ENCODE measurements at regions not wholly inside any gene's neighbourhood (a gene's known extent, or its start where the extent isn't known, plus 50 kb on each side); places are given as distances from the start of the nearest gene placed in this dataset.
"Not testable (repeated sequence)": the region's sequence is repeated elsewhere in the genome, so short reads cannot be mapped to it uniquely, and the experiment has no call there.

DNA sequence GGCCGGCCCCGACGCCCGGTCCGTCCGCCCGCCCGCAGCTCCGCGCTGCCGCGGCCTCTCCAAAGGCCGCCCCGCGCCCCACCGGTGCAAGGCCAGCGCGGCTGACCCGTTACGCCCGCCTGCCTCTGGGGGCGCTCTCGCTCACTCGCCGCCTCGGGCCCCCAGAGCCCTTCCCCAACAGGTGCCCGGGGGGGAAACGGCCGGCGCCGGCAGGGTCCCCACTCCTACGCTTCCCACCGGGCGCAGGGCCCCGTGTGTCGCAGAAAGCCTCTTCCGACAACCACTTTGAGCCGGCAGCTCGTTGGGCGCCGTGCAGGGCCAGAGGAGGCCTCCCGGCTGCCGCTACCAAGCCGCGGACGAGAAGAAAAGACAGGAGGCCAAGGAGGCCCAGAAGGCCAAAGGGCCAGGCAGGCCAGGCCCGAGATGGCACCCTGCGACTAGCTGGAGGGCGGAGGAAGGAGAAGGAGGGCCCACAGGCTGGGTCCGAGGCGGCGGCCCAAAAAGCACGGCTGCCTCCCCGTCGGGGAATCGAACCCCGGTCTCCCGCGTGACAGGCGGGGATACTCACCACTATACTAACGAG lies 64.9 kb upstream of the FCGR2A start:
- POLR2A ChIA-PET = interaction anchor here (0.5 to 3.4 kb wide), 6 partner anchors 11 to 238 kb away, joined by 3 to 13 read pairs (median 3); partner anchors contain the start of gene NDUFS2
- no peaks in the 10 kb centered on the region for H3K36me3 Mint-ChIP-seq (ENCODE audit: insufficient read depth, unreplicated experiment)
- no TSS peak for BruUV-seq (replicated peaks)
- peaks cover 13% of the 10 kb centered on the region for H3K9me3 Mint-ChIP-seq (ENCODE audit: unreplicated experiment)
- intact Hi-C loops (cut with micrococcal nuclease) = no loop called here
- peak; percentile 84 for DNase-seq (ENCODE audit: unreplicated experiment)
- H3K4me3 Mint-ChIP-seq (ENCODE audit: unreplicated experiment) = peak overlapping the region; percentile 89
- TF ChIP-seq, protein P1, sequence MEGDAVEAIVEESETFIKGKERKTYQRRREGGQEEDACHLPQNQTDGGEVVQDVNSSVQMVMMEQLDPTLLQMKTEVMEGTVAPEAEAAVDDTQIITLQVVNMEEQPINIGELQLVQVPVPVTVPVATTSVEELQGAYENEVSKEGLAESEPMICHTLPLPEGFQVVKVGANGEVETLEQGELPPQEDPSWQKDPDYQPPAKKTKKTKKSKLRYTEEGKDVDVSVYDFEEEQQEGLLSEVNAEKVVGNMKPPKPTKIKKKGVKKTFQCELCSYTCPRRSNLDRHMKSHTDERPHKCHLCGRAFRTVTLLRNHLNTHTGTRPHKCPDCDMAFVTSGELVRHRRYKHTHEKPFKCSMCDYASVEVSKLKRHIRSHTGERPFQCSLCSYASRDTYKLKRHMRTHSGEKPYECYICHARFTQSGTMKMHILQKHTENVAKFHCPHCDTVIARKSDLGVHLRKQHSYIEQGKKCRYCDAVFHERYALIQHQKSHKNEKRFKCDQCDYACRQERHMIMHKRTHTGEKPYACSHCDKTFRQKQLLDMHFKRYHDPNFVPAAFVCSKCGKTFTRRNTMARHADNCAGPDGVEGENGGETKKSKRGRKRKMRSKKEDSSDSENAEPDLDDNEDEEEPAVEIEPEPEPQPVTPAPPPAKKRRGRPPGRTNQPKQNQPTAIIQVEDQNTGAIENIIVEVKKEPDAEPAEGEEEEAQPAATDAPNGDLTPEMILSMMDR (IDR thresholded peaks at IDR 0.05; ENCODE audit: unreplicated experiment) = peak; percentile 87
- peak overlapping the region; percentile 87 for H3K27ac Mint-ChIP-seq (ENCODE audit: low read depth, unreplicated experiment)
- no peaks in the 10 kb centered on the region for H3K4me1 Mint-ChIP-seq (ENCODE audit: insufficient read depth, unreplicated experiment)
- CTCF ChIA-PET = interaction anchor here (0.6 to 2.5 kb wide), 18 partner anchors 12 to 942 kb away, joined by 3 to 27 read pairs (median 4); no protein-coding TSS in a partner anchor
- H3K27me3 Mint-ChIP-seq (ENCODE audit: insufficient read depth, unreplicated experiment) = no peaks in the 10 kb centered on the region

DNA sequence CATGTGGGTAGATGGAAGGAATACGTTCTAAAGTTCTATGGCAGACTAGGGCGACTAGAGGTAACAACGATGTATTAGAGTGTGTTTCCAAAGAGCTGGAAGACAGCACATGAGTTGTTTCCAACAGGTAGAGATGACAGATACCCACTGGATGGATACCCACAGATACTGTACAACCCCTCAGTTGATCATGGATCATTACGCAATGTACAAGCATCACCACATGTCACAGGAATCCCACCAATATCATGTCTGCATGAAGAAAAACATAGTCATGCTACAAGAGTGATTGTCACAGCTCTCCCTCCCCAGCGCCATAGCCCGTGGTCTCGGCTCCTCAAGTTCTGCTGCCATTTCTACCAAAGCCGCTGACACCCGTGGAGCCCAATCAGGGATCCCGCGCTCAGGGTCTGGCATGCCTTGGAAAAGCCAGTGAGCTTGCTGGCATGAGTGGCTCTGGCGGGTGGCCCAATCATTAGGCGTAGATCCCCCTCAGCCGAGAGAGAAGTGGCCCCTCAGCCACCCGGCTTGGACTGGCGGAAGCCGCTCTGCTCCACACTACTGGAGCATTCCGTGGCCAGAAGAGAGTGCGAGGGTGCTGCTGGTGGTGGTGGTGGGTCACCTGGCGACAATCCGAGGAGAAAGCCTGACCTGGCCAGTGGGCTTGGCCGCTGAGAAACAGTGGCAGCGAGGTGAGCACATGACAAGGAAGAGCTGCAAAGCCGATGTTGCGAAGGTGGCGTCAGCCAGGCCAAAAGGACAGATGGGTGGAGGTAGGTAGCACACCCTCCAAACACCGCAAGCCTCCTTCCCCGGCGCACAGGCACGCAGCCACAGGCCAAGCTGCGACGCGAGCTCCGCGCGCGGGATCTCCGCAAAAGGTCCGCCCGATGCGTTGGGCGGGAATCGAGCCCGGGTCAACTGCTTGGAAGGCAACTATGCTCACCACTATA lies 65.7 kb upstream of the FCGR2A start:
- H3K27me3 Mint-ChIP-seq (ENCODE audit: insufficient read depth, unreplicated experiment) = no peaks in the 10 kb centered on the region
- ChIA-PET POLR2A (interaction anchor here (0.5 to 3.4 kb wide), 8 partner anchors 10 to 587 kb away, joined by 3 to 13 read pairs (median 3); partner anchors contain the start of gene NDUFS2), CTCF (interaction anchor here (0.6 to 2.5 kb wide), 14 partner anchors 11 to 943 kb away, joined by 3 to 27 read pairs (median 4); no protein-coding TSS in a partner anchor)
- intact Hi-C loops (cut with micrococcal nuclease) = no loop called here
- DNase-seq (ENCODE audit: unreplicated experiment) = peak; percentile 30
- peak overlapping the region; percentile 89 for H3K4me3 Mint-ChIP-seq (ENCODE audit: unreplicated experiment)
- TF ChIP-seq, protein P1 (IDR thresholded peaks at IDR 0.05; ENCODE audit: unreplicated experiment) = no peak
- H3K36me3 Mint-ChIP-seq (ENCODE audit: insufficient read depth, unreplicated experiment) = no peaks in the 10 kb centered on the region
- no peaks in the 10 kb centered on the region for H3K4me1 Mint-ChIP-seq (ENCODE audit: insufficient read depth, unreplicated experiment)
- no TSS peak for BruUV-seq (replicated peaks)
- peaks cover 11% of the 10 kb centered on the region for H3K9me3 Mint-ChIP-seq (ENCODE audit: unreplicated experiment)
- no peak overlapping the region for H3K27ac Mint-ChIP-seq (ENCODE audit: low read depth, unreplicated experiment)

DNA sequence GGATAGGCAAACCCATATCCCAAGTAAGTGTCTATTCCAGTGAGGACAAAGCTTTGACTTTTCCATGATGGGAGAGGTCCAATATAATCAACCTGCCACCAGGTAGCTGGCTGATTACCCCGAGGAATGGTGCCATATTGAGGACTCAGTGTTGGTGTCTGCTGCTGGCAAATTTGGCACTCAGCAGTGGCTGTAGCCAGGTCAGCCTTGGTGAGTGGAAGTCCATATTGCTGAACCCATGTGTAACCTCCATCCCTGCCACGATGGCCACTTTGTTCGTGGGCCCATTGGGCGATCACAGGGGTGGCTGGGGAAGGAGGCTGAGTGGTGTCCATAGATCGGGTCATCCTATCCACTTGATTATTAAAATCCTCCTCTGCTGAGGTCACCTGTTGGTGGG lies 65.5 kb upstream of the CFAP126 start:
- BruUV-seq (replicated peaks); H3K4me3 Mint-ChIP-seq (ENCODE audit: unreplicated experiment); CTCF ChIA-PET; H3K27ac Mint-ChIP-seq (ENCODE audit: low read depth, unreplicated experiment); DNase-seq (ENCODE audit: unreplicated experiment); POLR2A ChIA-PET; H3K9me3 Mint-ChIP-seq (ENCODE audit: unreplicated experiment); intact Hi-C loops (cut with micrococcal nuclease); H3K36me3 Mint-ChIP-seq (ENCODE audit: insufficient read depth, unreplicated experiment): not testable (repeated sequence)
- Mint-ChIP-seq H3K27me3 (ENCODE audit: insufficient read depth, unreplicated experiment) (peaks cover 14% of the 10 kb centered on the region), H3K4me1 (ENCODE audit: insufficient read depth, unreplicated experiment) (peaks cover 14% of the 10 kb centered on the region)

DNA sequence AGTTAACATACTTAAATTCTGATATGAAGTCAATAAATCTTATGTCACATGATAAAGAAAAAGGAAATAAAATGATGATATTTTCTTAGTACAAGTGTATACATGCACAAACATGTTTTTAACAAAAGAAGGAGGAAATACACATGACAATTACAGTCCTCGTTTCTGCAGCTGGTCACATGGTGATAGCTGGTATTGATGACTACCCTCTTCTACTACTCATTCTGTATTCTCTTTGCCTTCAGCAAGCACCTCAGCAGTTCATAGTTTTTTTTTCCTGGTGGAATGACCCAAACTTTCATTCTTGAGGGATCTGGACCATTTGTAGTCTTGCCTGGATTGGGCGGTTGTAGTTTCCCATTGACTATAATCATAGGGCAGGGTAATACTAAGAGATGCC lies 64.4 kb upstream of the CFAP126 start:
- peaks cover 16% of the 10 kb centered on the region for H3K4me1 Mint-ChIP-seq (ENCODE audit: insufficient read depth, unreplicated experiment)
- intact Hi-C loops (cut with micrococcal nuclease) = no loop called here
- no peak overlapping the region for H3K4me3 Mint-ChIP-seq (ENCODE audit: unreplicated experiment)
- H3K9me3 Mint-ChIP-seq (ENCODE audit: unreplicated experiment) = no peaks in the 10 kb centered on the region
- peaks cover 12% of the 10 kb centered on the region for H3K36me3 Mint-ChIP-seq (ENCODE audit: insufficient read depth, unreplicated experiment)
- DNase-seq (ENCODE audit: unreplicated experiment) = no peak
- ChIA-PET CTCF (no interaction called here), POLR2A (no interaction called here)
- H3K27me3 Mint-ChIP-seq (ENCODE audit: insufficient read depth, unreplicated experiment) = peaks cover 14% of the 10 kb centered on the region
- BruUV-seq (replicated peaks) = no TSS peak
- TF ChIP-seq, protein P1 (IDR thresholded peaks at IDR 0.05; ENCODE audit: unreplicated experiment) = no peak
- no peak overlapping the region for H3K27ac Mint-ChIP-seq (ENCODE audit: low read depth, unreplicated experiment)

Measured in MCF 10A (cell line).